HG02981 (cell line): ENCODE measurements at regions not wholly inside any gene's neighbourhood (a gene's known extent, or its start where the extent isn't known, plus 50 kb on each side); places are given as distances from the start of the nearest gene placed in this dataset.
"Not testable (repeated sequence)": the region's sequence is repeated elsewhere in the genome, so short reads cannot be mapped to it uniquely, and the experiment has no call there.

ENCODE experiments used
- ATAC-seq: cut with Tn5 transposase; IDR thresholded peaks from one replicate; pipeline ENCODE4 v1.9.1; 2021; ENCODE audit warnings: mild to moderate bottlenecking, moderate library complexity; ENCODE audit not compliant: unreplicated experiment

- no peak for ATAC-seq
These were observed 1404.2 kb downstream of the BRD1 start for GRCh38 chr22:48423481-48423911.

DNA sequence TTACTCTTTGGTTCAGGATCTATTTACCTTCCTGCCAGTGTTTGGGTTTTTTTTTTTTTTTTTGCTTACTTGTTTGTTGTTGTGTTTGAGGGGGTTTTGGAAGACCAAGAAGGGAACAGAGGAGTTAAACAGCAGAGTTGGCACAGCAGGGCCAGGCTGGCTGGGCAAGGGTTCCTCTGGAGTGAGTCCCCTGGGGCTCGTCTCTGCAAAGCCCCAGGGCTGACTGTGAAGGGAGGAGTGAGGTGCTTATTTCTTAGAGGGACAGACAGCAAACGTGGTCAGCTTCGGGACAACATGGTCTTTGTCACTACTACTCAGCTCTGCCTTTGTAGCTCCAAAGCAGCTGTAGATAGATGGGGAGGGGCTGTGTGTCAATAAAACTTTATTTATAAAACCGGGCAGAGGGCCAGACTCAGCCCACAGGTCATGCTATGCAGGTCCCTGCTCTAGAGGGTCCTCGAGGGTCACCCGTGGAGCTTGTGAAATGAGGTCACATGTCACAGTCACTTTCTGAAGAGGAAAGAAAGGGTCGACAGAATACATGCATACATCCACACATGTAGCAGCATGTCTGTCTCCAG lies 1404.7 kb downstream of the BRD1 start:
- ATAC-seq, result no peak

DNA sequence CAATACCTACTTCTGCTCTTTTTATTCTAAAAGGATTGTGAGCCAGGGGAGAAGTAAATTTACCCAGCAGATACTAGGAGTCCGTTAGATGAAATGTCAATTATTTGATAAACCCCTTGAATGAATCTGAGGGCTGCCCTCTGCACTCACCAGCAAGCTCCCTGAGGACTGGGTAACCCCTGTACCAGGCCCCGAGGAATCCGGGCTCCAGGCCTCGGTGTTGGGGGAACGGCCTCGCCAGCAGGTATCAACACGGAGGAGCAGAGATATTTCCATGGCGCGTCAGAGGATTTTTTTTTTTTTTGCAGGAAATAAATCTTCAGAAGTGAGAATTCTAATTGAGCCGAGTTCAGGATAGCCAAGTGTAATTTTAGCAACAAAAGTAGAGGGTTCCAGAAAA lies 1408.8 kb downstream of the BRD1 start:
- no peak for ATAC-seq

- no peak for ATAC-seq
These were observed 1410.2 kb downstream of the BRD1 start for GRCh38 chr22:48417225-48418070.

GRCh38 chr22:48416396-48417224 lies 1411.1 kb downstream of the BRD1 start:
- no peak for ATAC-seq

GRCh38 chr22:48415520-48415919 lies 1412.2 kb downstream of the BRD1 start:
- no peak for ATAC-seq

DNA sequence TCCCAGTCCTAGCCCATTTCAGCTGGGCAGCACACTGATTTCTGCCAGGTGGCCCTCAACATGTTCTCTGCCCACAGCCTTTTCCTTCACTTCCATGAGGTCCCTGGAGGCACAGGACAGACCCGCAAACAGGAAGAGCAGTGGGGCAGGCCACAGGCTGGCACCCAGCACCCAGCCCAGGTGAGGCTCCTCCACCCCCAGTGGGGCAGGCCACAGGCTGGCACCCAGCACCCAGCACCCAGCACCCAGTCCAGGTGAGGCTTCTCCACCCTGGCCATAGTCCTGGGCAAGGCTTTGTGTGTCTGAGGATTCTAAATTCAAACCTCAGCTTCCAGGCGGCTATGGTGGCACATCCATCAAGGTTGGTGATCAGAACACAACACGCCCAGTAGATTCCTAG lies 1413.0 kb downstream of the BRD1 start:
- ATAC-seq, result no peak

DNA sequence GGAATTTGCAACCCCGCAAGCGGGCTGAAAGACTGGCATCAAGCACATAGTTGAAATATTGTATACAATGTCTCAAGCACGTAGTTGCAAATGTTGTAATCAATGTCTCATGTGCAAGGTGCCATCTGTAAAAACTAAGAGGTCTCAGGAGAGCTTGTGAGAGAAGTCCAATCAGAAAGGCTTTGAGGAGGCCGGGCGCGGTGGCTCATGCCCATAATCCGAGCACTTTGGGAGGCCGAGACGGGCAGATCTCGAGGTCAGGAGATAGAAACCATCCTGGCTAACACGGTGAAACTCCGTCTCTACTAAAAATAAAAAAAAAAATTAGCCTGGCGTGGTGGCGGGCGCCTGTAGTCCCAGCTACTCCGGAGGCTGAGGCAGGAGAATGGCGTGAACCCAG lies 1414.7 kb downstream of the BRD1 start:
- ATAC-seq, result not testable (repeated sequence)

- ATAC-seq, result no peak
These were observed 1417.1 kb downstream of the BRD1 start for GRCh38 chr22:48410536-48410935.

DNA sequence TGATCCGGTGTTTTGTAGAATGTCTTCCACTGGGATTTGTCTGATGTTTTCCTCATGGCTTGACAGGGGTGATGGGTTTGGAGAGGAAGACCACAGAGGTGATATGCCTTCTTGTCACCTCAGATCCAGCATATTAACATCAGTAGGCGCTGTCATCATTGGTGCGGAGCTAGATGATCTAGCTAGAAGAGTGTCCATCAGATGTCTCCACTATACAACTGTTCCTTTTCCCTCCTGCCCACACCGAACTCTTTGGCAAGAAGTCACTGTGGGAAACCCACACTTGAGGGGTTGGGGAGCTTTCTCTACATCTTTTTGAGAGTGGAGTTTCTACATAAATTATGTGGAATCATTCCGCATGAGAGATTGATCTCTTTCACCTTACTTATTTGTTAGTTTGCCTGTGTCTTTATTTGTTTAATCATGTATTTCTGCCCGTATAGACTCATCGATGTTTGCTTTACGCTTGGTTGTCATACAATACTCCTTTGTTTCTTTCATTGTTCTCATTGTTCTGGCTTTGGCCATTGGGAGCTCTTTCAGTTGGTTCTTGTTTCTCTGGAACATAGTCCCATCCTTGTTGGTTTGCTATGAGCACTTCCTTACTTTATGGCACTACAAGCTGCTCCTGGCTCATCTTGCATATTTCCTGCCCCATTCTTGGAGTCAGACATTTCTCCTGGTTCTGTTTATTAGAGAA lies 1420.3 kb downstream of the BRD1 start:
- ATAC-seq, result no peak

- ATAC-seq, result no peak
These were observed 1421.5 kb downstream of the BRD1 start for GRCh38 chr22:48406161-48406560.

- ATAC-seq, result no peak
These were observed 1421.9 kb downstream of the BRD1 start for GRCh38 chr22:48405741-48406140.

GRCh38 chr22:48404801-48405447 lies 1422.7 kb downstream of the BRD1 start:
- no peak for ATAC-seq

DNA sequence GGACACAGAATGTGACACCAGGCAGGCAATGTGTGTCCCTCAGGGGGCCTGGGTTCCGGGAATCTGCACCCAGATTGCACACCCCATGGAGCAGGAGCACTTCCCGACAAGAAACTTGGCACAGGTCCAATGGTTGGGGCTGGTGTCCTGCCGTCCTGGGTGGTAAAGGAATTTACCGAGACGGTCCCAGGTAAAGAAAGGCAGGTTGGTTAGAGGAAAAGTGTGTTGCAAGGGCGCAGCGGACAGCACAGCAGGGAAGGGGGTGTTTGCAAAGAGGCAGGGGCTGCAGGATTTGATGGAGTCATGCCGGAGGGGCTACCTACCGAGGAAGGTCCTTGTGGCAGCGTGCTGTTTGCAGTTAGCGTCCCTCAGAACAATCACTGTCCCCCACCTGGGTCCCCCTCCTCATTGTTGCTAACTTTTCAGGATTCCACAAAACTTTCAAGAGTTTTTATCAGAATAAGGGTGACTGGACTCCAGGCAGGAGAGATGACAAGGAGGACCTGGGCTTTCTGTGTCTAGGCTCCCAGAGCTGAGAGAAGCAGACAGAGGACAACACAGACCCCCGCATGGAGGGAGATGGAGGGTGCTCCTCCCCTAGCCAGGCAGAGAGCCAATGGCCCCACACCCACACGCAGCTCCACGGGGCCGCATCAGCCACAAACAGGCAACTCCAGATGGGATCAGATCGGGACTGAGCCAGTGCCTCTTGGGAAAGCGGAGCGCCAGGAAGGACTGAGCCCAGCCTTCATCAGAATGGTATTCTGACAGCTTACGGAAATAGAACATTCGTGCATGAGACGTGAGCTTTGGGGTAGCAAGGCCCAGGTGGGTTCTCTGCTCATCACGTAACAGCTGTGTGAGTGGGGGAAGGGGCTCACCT lies 1423.9 kb downstream of the BRD1 start:
- no peak for ATAC-seq

- no peak for ATAC-seq
These were observed 1425.1 kb downstream of the BRD1 start for GRCh38 chr22:48402591-48403031.

- ATAC-seq, result not testable (repeated sequence)
These were observed 1426.2 kb downstream of the BRD1 start for GRCh38 chr22:48401523-48401922.

GRCh38 chr22:48398181-48398905 lies 1429.3 kb downstream of the BRD1 start:
- no peak for ATAC-seq

DNA sequence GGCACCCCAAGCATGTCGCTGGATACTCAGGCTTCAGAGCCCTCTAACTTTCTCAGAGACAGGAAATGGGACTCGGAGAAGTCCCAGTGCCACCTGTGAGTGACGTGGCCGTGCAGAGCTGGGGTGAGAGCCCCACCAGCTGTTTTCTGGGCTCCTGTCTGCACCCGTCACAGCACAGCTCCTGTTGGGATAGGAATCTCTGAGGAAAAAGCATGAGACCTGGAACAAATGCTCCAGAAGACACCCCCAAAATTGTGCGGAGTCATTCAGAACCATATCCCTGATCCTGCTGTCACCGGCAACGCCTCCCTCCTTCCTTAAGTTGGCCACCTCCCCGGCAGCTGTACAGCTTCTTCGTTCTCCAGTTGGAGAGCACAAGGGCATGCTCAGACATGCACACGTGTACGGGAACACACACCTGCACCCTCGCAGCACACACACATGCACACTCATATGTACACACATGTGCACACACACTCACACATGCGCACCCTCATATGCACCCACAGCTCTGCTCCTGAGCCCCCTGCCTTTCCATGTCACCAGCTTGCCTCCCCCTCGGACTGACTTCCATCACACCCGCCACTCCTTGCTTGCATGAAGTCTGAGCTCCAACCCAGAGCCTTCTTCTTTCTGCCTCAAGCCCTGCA lies 1430.0 kb downstream of the BRD1 start:
- no peak for ATAC-seq
